A673 (cell line): ENCODE measurements at regions not wholly inside any gene's neighbourhood (a gene's known extent, or its start where the extent isn't known, plus 50 kb on each side); places are given as distances from the start of the nearest gene placed in this dataset.

Experiments
- BruUV-seq: library from RNA; stranded (reverse); fragments of 400-500 nt; replicated peaks from 2 replicates; lab custom pipeline; 2021; lab: Mats Ljungman, UMichigan
- CTCF ChIA-PET: fragments of 300-600 bp; sonication (Branson Sonifier 250); formaldehyde crosslinking; loops from one replicate; lab custom pipeline; 2022; ENCODE audit warnings: antibody characterized with exemption; lab: Charles Lee
- POLR2A ChIA-PET: fragments of 300-600 bp; sonication (Branson Sonifier 250); formaldehyde crosslinking; loops from one replicate; lab custom pipeline; 2022; ENCODE audit warnings: antibody characterized with exemption; ENCODE audit not compliant: low non-redundant PET; lab: Charles Lee
- DNase-seq: peaks from one replicate; pipeline ENCODE4 v3.0.0-alpha.2; 2015; ENCODE audit warnings: low spot score
- H3K27ac ChIP-seq: fragments of 200-600 bp; sonication (generic); 2 replicates; pipeline ENCODE4 v1.5.1; 2016; ENCODE audit warnings: mixed run types, low read depth, mild to moderate bottlenecking, mixed read lengths, antibody characterized with exemption, low read length; ENCODE audit not compliant: poor library complexity, severe bottlenecking
- H3K27me3 ChIP-seq: fragments of 200-600 bp; sonication (generic); replicated peaks from 2 replicates; pipeline ENCODE4 v1.6.1; 2017; ENCODE audit warnings: mixed run types, low read depth, mild to moderate bottlenecking, mixed read lengths, antibody characterized with exemption, low read length; ENCODE audit not compliant: insufficient read depth, poor library complexity
- H3K36me3 ChIP-seq: fragments of 200-600 bp; sonication (generic); 2 replicates; pipeline ENCODE4 v1.6.1; 2016; ENCODE audit warnings: mixed run types, mild to moderate bottlenecking, mixed read lengths, antibody characterized with exemption, low read length; ENCODE audit not compliant: insufficient read depth, poor library complexity, severe bottlenecking
- H3K4me1 ChIP-seq: fragments of 200-600 bp; sonication (generic); 2 replicates; pipeline ENCODE4 v1.6.1; 2017; ENCODE audit warnings: mixed run types, mild to moderate bottlenecking, mixed read lengths, antibody characterized with exemption, low read length; ENCODE audit not compliant: insufficient read depth, poor library complexity, severe bottlenecking
- H3K4me3 ChIP-seq: fragments of 200-600 bp; sonication (generic); 2 replicates; pipeline ENCODE4 v1.5.1; 2016; ENCODE audit warnings: low read depth, mixed run types, mild to moderate bottlenecking, mixed read lengths, low read length; ENCODE audit not compliant: poor library complexity, severe bottlenecking
- H3K9me3 ChIP-seq: fragments of 200-600 bp; sonication (generic); 2 replicates; pipeline ENCODE4 v1.6.1; 2016; ENCODE audit warnings: mixed run types, low read depth, mild to moderate bottlenecking, mixed read lengths, antibody characterized with exemption, low read length; ENCODE audit not compliant: poor library complexity, severe bottlenecking
- EZH2 ChIP-seq: fragments of 200-600 bp; sonication (generic); IDR thresholded peaks from 2 replicates; pipeline ENCODE4 v1.6.1; 2017; ENCODE audit warnings: borderline replicate concordance, low read depth, mild to moderate bottlenecking, mixed read lengths, antibody characterized with exemption, low read length; ENCODE audit not compliant: poor library complexity, severe bottlenecking
- intact Hi-C: fragments of 100-400 bp; cut with micrococcal nuclease; formaldehyde crosslinking; loops from one replicate; pipeline ENCODE4 v1.10.0; 2022; ENCODE audit not compliant: unreplicated experiment
- TF ChIP-seq, protein P1 (sequence below): fragments of 300-800, 200-600 bp; sonication (generic); conservative IDR thresholded peaks from 2 replicates; pipeline ENCODE4 v1.5.1; 2017; ENCODE audit warnings: low read depth, mild to moderate bottlenecking, antibody characterized with exemption, low read length, moderate library complexity, mixed read lengths

DNA sequence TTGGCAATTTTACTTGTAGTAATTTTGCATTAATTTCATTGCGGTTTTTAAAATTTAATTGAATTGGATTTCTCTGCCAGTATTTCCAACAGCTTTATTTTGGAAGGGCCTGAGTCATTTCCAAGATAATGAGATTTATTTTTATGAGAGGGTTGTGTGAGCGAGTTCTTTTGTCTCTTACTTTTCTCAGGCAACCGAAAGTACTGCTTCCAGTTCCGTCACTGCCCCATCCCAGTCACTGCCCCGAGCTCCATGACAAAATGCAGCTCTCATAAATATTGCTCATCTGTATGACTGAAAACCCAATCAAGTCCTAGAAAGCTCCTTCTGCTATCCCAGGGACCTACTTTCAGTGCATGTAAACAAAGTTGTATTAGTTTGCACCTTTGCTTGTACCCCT lies 468.4 kb upstream of the SEMA3D start:
- CTCF ChIA-PET, result no interaction called here

DNA sequence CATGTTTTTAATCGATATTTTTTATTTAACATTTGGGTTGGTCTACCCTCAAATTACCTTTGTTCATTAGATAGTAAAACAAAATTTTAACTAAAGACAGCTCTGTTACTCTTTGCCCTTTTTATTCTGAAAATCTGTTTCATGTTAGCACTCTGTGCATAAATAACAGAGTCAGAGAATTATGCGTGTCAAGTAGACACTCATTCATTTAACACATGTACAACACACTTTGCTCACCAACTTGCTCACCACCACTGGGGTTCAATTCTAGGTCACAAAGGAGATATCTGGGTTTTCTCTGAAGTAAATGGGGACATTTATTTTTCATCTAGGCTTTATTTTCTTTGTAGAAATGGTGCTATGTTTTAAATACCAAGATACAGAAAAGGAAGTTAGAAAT lies 457.4 kb upstream of the SEMA3D start:
- TF ChIP-seq, protein P1, sequence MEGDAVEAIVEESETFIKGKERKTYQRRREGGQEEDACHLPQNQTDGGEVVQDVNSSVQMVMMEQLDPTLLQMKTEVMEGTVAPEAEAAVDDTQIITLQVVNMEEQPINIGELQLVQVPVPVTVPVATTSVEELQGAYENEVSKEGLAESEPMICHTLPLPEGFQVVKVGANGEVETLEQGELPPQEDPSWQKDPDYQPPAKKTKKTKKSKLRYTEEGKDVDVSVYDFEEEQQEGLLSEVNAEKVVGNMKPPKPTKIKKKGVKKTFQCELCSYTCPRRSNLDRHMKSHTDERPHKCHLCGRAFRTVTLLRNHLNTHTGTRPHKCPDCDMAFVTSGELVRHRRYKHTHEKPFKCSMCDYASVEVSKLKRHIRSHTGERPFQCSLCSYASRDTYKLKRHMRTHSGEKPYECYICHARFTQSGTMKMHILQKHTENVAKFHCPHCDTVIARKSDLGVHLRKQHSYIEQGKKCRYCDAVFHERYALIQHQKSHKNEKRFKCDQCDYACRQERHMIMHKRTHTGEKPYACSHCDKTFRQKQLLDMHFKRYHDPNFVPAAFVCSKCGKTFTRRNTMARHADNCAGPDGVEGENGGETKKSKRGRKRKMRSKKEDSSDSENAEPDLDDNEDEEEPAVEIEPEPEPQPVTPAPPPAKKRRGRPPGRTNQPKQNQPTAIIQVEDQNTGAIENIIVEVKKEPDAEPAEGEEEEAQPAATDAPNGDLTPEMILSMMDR, result no peak
- no peak for TF ChIP-seq EZH2
- intact Hi-C loops, result no loop called here
- no peak overlapping the region for H3K27ac ChIP-seq
- H3K27me3 ChIP-seq, result no peaks in the 10 kb centered on the region
- H3K9me3 ChIP-seq, result no peaks in the 10 kb centered on the region
- ChIA-PET CTCF (no interaction called here), POLR2A (no interaction called here)
- peaks cover 8% of the 10 kb centered on the region for H3K4me1 ChIP-seq
- no peaks in the 10 kb centered on the region for H3K36me3 ChIP-seq
- H3K4me3 ChIP-seq, result no peak overlapping the region
- DNase-seq, result no peak
- BruUV-seq, result no TSS peak

More for the DNA sequence above, 468.4 kb upstream of the SEMA3D start:
- no TSS peak for BruUV-seq
- TF ChIP-seq, protein P1, result no peak
- no peak for TF ChIP-seq EZH2
- intact Hi-C loops, result no loop called here
- Histone ChIP-seq H3K27me3 (no peaks in the 10 kb centered on the region), H3K4me3 (peak overlapping the region; percentile 0), H3K27ac (no peak overlapping the region), H3K4me1 (peaks cover 7% of the 10 kb centered on the region), H3K36me3 (no peaks in the 10 kb centered on the region), H3K9me3 (no peaks in the 10 kb centered on the region)
- DNase-seq, result peak; percentile 88
- POLR2A ChIA-PET, result no interaction called here

DNA sequence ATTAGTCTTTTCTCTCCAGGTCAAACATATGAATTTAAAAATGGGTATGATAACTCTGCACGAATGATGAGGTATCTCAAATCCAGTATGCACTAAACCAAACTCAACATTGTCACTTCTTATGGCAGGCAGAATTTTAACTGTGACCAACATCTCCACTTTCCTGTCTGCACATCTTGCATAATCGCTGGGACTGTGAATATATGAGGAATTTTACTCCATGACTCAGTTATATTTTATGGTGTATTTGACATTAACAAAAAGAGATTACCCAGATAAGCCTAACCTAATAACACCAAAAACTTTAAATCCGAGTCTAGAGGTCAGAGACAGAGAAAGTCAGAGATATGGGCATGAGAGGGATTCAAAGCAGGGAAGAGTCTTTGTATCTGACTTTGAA lies 454.5 kb upstream of the SEMA3D start:
- BruUV-seq, result no TSS peak
- Histone ChIP-seq H3K4me3 (no peak overlapping the region), H3K4me1 (peaks cover 18% of the 10 kb centered on the region), H3K27ac (no peak overlapping the region), H3K9me3 (no peaks in the 10 kb centered on the region), H3K36me3 (no peaks in the 10 kb centered on the region), H3K27me3 (no peaks in the 10 kb centered on the region)
- CTCF ChIA-PET, result interaction anchor here (0.7 kb wide), 1 partner anchor 23 kb away, joined by 3 read pairs; no protein-coding TSS in a partner anchor
- POLR2A ChIA-PET, result no interaction called here
- DNase-seq, result no peak
- TF ChIP-seq, protein P1, result no peak
- TF ChIP-seq EZH2, result no peak
- intact Hi-C loops, result no loop called here
